K562 (cell line): ENCODE measurements at regions not wholly inside any gene's neighbourhood (a gene's known extent, or its start where the extent isn't known, plus 50 kb on each side); places are given as distances from the start of the nearest gene placed in this dataset.
"Not testable (repeated sequence)": the region's sequence is repeated elsewhere in the genome, so short reads cannot be mapped to it uniquely, and the experiment has no call there.

Source experiments
- CBX3 ChIP-seq, 2 experiments: IDR thresholded peaks; 1 replicate in 1 of 2; 2 replicates in 1 of 2; pipeline ENCODE4 v1.6.1; 2012; ENCODE audit warnings: inconsistent platforms in 2 of 2, low read length in 2 of 2, borderline replicate concordance in 1 of 2, control low read depth in 1 of 2
- CTCF ChIP-seq, 3 experiments: IDR thresholded peaks in 2 of 3; conservative IDR thresholded peaks in 1 of 3; 2 replicates each; pipeline ENCODE4 v1.5.1; 2011 to 2012; ENCODE audit warnings: low read length in 3 of 3, mild to moderate bottlenecking in 3 of 3, control low read depth in 2 of 3, improper control_type of control experiment in 1 of 3, inconsistent platforms in 1 of 3, low read depth in 1 of 3, mixed read lengths in 1 of 3, moderate library complexity in 1 of 3; ENCODE audit not compliant: insufficient read depth in 2 of 3
- MAFK ChIP-seq: IDR thresholded peaks from 2 replicates; pipeline ENCODE4 v1.6.1; 2011; ENCODE audit warnings: low read length, improper control_type of control experiment
- MTF1 ChIP-seq: fragments of 250-450 bp; sonication (Bioruptor Pico); IDR thresholded peaks from 2 replicates; pipeline ENCODE4 v1.9.0; 2021; ENCODE audit warnings: moderate library complexity, mild to moderate bottlenecking, inconsistent platforms, borderline replicate concordance
- POLR2A ChIP-seq: fragments of 450-650 bp; conservative IDR thresholded peaks from 2 replicates; pipeline ENCODE4 v1.6.1; 2016
- PTBP1 ChIP-seq: fragments of 200-400 bp; formaldehyde crosslinking; IDR thresholded peaks from 2 replicates; pipeline ENCODE4 v1.6.1; 2017; ENCODE audit warnings: low read depth, low read length
- RAD21 ChIP-seq, 2 experiments: fragments of 250-450 bp in 1 of 2; fragments of 450-650 bp in 1 of 2; sonication (Bioruptor Pico) in 1 of 2; formaldehyde crosslinking in 1 of 2; IDR thresholded peaks in 1 of 2; conservative IDR thresholded peaks in 1 of 2; 2 replicates each; pipeline versions ENCODE4 v1.4.0 to v1.8.0; 2020 to 2022; ENCODE audit warnings: mild to moderate bottlenecking in 2 of 2, moderate library complexity in 1 of 2
- TF ChIP-seq, protein P1 (sequence below): sonication (generic); formaldehyde crosslinking; IDR thresholded peaks from 2 replicates; pipeline ENCODE4 v1.9.0; 2022; ENCODE audit warnings: mild to moderate bottlenecking, missing genetic modification reagents

DNA sequence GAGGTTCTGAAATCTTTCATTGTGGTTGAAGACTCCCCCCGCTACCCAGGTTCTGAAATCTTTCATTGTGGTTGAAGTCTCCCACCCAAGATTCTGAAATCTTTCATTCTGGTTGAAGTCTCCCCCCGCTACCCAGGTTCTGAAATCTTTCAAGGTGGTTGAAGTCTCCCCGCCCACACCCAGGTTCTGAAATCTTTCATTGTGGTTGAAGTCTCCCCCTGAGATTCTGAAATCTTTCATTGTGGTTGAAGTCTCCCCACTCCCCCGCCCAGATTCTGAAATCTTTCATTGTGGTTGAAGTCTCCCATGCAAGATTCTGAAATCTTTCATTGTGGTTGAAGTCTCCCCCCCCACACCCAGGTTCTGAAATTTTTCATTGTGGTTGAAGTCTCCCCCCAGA is 916.6 kb downstream of the BRD1 start:
- not testable (repeated sequence) for TF ChIP-seq CTCF (IDR thresholded peaks at IDR 0.05 in 2 of 3, conservative IDR thresholded peaks at IDR 0.05 in 1 of 3; ENCODE audit: insufficient read depth in 2 of 3, low read depth in 1 of 3, low read length in 3 of 3); RAD21 (CRISPR knock-in tag; conservative IDR thresholded peaks at IDR 0.05 in 1 of 2, IDR thresholded peaks at IDR 0.05 in 1 of 2); MTF1 (CRISPR knock-in tag); MAFK; CBX3 (IDR thresholded peaks at IDR 0.05; ENCODE audit: borderline replicate concordance in 1 of 2, low read length in 2 of 2); POLR2A; PTBP1
- TF ChIP-seq, protein P1, sequence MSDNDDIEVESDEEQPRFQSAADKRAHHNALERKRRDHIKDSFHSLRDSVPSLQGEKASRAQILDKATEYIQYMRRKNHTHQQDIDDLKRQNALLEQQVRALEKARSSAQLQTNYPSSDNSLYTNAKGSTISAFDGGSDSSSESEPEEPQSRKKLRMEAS (CRISPR knock-in tag) = not testable (repeated sequence)
